ENCODE measurements at regions not wholly inside any gene's neighbourhood (a gene's known extent, or its start where the extent isn't known, plus 50 kb on each side); places are given as distances from the start of the nearest gene placed in this dataset.
"Not testable (repeated sequence)": the region's sequence is repeated elsewhere in the genome, so short reads cannot be mapped to it uniquely, and the experiment has no call there.

DNA sequence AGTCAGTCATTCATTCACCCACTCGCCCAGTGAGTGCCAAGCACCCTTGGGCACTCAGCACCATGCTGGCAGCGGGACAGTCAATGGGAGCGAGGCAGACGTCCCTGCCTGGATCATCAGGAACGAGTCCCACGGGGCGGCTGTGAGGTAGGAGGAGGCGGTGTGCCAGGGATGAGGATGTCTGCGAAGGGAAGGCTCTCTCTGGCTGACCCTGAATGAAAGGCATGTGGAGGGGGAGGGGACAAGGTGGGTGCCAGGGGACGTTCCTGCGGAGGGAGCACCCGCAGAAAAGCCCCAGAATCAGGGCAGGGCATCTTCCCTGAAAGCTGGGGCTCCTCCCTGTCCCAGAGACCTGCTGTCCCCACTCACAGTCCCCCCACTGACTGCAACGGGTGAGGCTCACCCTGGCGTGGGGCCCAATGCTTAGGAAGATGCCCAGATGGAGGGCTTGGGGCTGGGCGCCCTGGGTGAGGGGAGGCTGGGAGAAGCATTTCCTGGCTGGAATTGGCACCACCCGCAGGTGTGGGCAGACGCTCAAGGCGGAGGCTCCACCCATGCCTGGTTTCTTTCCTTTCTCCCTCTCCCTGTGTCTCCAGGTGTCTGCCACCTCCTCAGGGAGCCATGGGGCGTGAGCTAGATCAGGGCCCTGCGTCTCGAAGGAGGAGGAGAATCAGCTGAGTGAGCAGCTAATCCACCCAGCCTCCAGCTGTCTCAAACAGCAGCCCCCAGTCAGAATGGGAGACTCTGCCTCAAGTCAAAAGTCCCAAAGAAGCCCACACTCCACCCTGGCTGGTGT, 179.0 kb upstream of the PPP1R26 start:
- DNase-seq = no peak

GRCh38 chr9:135301271-135302263, 178.0 kb upstream of the PPP1R26 start:
- DNase-seq = no peak

- DNase-seq = no peak
Measured at GRCh38 chr9:135302329-135303279, 177.0 kb upstream of the PPP1R26 start.

DNA sequence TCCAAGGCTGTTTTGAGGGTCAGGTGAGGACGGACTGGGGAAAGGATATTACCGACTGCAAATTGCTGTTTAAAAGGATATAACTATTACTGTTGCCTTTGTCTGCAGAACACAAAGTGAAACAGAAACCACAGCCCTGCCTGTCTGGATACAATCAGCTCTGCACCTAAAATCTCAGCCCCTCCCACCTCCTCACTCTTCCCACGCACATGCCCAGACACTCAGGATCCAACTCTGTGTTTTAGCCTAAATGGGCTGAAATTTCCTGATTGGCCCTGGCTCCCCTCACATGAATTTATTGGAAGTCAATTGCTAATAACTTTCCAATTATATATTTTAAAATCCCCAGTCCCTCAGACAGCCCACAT, 176.3 kb upstream of the PPP1R26 start:
- DNase-seq = no peak

DNA sequence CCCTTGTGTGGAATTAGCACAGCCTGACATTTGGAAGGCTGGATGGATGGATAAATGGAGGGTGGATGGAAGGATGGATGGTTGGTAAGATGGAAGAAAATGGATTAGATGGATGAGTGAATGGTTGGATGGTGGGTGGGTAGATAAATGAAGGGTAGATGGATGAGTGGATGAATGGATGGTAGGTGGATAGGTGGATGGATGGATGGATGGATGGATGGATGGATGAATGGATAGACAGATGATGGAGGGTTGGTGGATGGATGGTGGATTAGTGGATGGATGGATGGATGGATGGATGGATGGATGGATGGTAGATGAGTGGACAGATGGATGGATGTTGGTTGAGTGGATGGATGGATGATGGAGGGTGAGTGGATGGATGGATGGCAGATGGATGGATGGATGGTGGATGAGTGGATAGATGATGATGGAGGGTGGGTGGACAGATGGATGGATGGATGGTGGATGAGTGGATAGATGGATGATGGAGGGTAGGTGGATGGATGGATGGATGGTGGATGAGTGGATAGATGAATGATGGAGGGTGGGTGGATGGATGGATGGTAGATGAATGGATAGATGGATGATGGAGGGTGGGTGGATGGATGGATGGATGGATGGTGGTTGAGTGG, 175.6 kb upstream of the PPP1R26 start:
- DNase-seq = no peak

DNA sequence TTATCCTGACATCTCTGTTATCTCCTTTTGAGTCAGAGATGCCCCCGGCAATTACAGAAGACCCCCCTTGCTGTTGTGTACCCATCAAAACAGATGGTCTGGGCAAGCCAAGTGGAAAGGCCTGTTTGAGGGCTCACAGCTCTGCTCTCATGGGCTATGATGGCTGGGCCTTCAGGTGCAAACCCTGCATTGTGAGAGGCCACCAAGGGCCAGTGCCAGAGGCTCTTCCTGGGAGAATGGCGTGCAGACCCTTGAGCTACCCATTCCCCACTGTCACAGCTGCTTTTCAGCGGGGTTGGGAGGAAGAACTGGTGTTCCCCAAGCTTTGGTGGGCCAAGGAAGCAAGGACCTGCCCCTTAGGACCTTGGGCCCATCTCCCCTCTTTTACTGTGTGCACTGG, 174.7 kb upstream of the PPP1R26 start:
- no peak for DNase-seq

- DNase-seq = no peak
Measured at GRCh38 chr9:135305546-135306180, 173.9 kb upstream of the PPP1R26 start.

- DNase-seq = no peak
Measured at GRCh38 chr9:135306699-135307098, 172.9 kb upstream of the PPP1R26 start.

- DNase-seq = no peak
Measured at GRCh38 chr9:135307300-135307699, 172.3 kb upstream of the PPP1R26 start.

DNA sequence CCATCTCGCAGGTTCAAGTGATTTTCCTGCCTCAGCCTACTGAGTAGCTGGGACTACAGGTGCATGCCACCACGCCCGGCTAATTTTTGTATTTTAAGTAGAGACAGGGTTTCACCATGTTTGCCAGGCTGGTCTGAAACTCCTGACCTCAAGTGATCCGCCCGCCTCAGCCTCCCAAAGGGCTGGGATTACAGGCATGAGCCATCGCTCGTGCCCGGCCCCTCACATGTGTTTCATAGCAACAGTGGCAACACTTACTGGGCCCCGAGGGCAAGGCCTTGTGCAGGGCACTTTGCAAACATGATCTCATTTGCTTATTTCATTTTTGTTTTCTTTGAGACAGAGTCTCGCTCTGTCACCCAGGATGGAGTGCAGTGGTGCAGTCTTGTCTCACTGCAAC, 171.7 kb upstream of the PPP1R26 start:
- not testable (repeated sequence) for DNase-seq

- no peak for DNase-seq
Measured at GRCh38 chr9:135308821-135309762, 170.5 kb upstream of the PPP1R26 start.

DNA sequence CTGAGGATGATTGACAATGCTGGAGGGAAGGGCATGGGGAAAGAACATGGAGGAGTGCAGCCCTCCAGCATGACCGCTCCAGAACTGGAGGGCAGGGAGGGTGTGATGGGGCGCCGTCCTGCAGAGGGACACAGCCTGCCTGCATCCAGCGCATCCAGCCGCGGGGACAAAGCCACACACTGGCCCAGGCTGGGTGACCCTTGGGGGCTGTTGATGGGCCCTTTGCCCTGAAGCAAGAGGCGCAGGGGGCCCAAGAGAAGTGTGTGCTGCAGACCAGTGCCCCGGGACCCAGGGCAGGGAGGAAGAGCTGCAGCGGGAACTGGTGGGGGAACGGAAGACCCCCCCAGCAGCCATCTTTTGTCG, 169.8 kb upstream of the PPP1R26 start:
- DNase-seq = no peak

DNA sequence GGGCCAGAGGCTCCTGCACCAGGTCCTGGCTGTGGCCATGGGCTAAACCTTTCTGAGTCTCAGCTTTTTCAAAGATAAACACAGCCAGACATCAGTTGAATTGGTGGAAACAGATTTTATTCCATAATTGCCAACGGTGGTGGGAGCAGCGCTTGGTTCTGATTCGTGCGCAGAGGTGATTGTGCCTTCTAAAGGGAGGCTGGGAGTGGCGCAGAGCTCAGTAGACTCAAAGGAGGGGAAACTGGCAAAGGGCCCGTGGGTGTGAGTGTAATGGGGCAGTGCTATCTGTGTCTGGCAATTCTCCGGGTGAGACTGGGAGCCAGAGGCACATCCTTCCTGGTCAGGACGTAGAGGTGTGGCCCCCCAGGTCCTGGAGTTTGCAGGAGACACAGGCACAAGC, 169.4 kb upstream of the PPP1R26 start:
- DNase-seq = no peak

DNA sequence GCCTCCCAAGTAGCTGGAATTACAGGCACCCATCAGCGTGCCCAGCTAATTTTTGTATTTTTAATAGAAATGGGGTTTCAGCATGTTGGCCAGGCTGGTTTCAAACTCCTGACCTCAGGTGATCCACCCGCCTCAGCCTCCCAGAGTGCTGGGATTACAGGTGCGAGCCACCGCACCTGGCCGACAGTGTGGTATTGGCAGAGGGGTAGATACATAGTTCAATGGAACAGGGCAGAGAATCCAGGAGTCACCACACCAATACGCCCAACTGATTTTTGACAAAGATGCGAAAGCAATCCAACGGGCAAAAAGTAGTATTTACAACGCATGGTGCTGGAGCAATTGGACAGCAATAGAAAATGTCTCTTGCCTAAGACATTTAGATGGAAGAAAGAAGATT, 164.0 kb upstream of the PPP1R26 start:
- no peak for DNase-seq

DNA sequence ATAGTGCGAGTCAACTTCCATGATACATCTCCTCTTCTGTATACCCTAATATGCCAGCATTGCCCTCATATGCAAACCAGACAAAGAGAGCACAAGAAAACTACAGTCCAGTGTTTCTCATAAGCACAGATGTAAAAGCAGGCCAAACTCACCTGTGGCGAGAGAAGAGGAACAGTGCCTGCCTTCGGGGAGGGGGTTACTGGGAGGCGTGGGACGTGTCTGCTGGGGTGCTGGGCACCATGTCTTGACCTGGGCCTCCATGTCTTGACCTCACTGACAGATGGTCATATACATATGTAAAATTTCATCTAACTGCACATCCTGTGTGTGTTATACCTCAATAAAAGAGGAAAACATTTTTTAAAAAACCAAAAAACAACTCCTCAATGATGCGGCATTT, 159.3 kb upstream of the PPP1R26 start:
- DNase-seq = no peak

DNA sequence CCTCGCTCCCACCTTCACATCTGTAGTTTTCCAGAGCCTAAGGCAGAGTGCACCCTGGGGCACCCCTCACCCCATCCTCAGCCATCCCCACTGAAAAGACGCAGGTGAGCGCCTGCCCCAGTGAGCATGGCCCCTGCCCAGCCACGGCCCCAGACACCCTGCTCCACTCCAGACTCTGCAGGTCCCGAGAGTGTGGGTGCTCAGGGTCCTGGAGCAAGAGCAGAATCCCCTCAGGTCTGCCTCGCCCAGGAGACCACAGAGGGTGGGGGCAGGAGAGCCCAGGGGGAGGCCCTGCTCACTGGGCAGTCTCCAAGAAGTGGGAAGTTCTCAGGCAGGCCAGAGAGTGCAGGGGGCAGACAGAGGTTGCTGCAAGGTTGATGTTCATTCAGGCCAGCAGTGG, 158.6 kb upstream of the PPP1R26 start:
- no peak for DNase-seq

- DNase-seq = no peak
Measured at GRCh38 chr9:135321580-135321979, 158.0 kb upstream of the PPP1R26 start.

GRCh38 chr9:135324329-135324728, 155.3 kb upstream of the PPP1R26 start:
- no peak for DNase-seq

GRCh38 chr9:135326141-135326540, 153.4 kb upstream of the PPP1R26 start:
- no peak for DNase-seq

- no peak for DNase-seq
Measured at GRCh38 chr9:135326633-135327152, 152.9 kb upstream of the PPP1R26 start.
